ENCODE measurements at regions not wholly inside any gene's neighbourhood (a gene's known extent, or its start where the extent isn't known, plus 50 kb on each side); places are given as distances from the start of the nearest gene placed in this dataset.
"Not testable (repeated sequence)": the region's sequence is repeated elsewhere in the genome, so short reads cannot be mapped to it uniquely, and the experiment has no call there.

GRCh38 chr18:30781601-30782000 is 260.9 kb downstream of the DSC3 start:
- Mint-ChIP-seq H3K4me3 (no peak overlapping the region), H3K36me3 (no peaks in the 10 kb centered on the region)

GRCh38 chr18:30775629-30776028 is 266.9 kb downstream of the DSC3 start:
- no peak for ATAC-seq
- H3K9me3 Mint-ChIP-seq: peaks cover 3% of the 10 kb centered on the region
- no peaks in the 10 kb centered on the region for H3K27me3 Mint-ChIP-seq
- no peak overlapping the region for H3K4me3 Mint-ChIP-seq
- no peak overlapping the region for H3K27ac Mint-ChIP-seq
- no peaks in the 10 kb centered on the region for H3K4me1 Mint-ChIP-seq
- no peaks in the 10 kb centered on the region for H3K36me3 Mint-ChIP-seq

More at GRCh38 chr18:30781601-30782000, 260.9 kb downstream of the DSC3 start:
- Mint-ChIP-seq H3K27ac (no peak overlapping the region), H3K9me3 (peaks cover 12% of the 10 kb centered on the region), H3K27me3 (no peaks in the 10 kb centered on the region), H3K4me1 (no peaks in the 10 kb centered on the region)
- no peak for ATAC-seq

- not testable (repeated sequence) for H3K27me3 Mint-ChIP-seq, H3K4me1 Mint-ChIP-seq, H3K36me3 Mint-ChIP-seq, H3K9me3 Mint-ChIP-seq, H3K27ac Mint-ChIP-seq, H3K4me3 Mint-ChIP-seq, ATAC-seq
These were observed 270.4 kb downstream of the DSC3 start for GRCh38 chr18:30772170-30772569.

- no peak overlapping the region for H3K4me3 Mint-ChIP-seq
- no peaks in the 10 kb centered on the region for H3K4me1 Mint-ChIP-seq
- H3K9me3 Mint-ChIP-seq: peaks cover 3% of the 10 kb centered on the region
- no peaks in the 10 kb centered on the region for H3K27me3 Mint-ChIP-seq
- no peaks in the 10 kb centered on the region for H3K36me3 Mint-ChIP-seq
- no peak for ATAC-seq
- no peak overlapping the region for H3K27ac Mint-ChIP-seq
These were observed 276.5 kb downstream of the DSC3 start for GRCh38 chr18:30766053-30766452.

GRCh38 chr18:30765247-30765646 is 277.3 kb downstream of the DSC3 start:
- Mint-ChIP-seq H3K4me1 (no peaks in the 10 kb centered on the region), H3K4me3 (no peak overlapping the region), H3K27me3 (no peaks in the 10 kb centered on the region), H3K9me3 (no peaks in the 10 kb centered on the region), H3K27ac (no peak overlapping the region), H3K36me3 (no peaks in the 10 kb centered on the region)
- ATAC-seq: no peak

GRCh38 chr18:30763902-30764350 is 278.6 kb downstream of the DSC3 start:
- Mint-ChIP-seq H3K9me3 (no peaks in the 10 kb centered on the region), H3K4me1 (no peaks in the 10 kb centered on the region), H3K4me3 (no peak overlapping the region), H3K27ac (no peak overlapping the region), H3K27me3 (no peaks in the 10 kb centered on the region), H3K36me3 (no peaks in the 10 kb centered on the region)
- no peak for ATAC-seq

- H3K36me3 Mint-ChIP-seq: no peaks in the 10 kb centered on the region
- no peaks in the 10 kb centered on the region for H3K27me3 Mint-ChIP-seq
- ATAC-seq: no peak
- H3K9me3 Mint-ChIP-seq: peaks cover 5% of the 10 kb centered on the region
- H3K4me3 Mint-ChIP-seq: no peak overlapping the region
- H3K4me1 Mint-ChIP-seq: no peaks in the 10 kb centered on the region
- no peak overlapping the region for H3K27ac Mint-ChIP-seq
These were observed 287.7 kb downstream of the DSC3 start for GRCh38 chr18:30754846-30755245.

GRCh38 chr18:30748541-30748940 is 294.0 kb downstream of the DSC3 start:
- H3K4me1 Mint-ChIP-seq: no peaks in the 10 kb centered on the region
- H3K9me3 Mint-ChIP-seq: peaks cover 9% of the 10 kb centered on the region
- H3K27me3 Mint-ChIP-seq: no peaks in the 10 kb centered on the region
- H3K4me3 Mint-ChIP-seq: no peak overlapping the region
- no peak for ATAC-seq
- H3K36me3 Mint-ChIP-seq: no peaks in the 10 kb centered on the region
- no peak overlapping the region for H3K27ac Mint-ChIP-seq

GRCh38 chr18:30746224-30746623 is 296.3 kb downstream of the DSC3 start:
- Mint-ChIP-seq H3K4me1 (no peaks in the 10 kb centered on the region), H3K36me3 (no peaks in the 10 kb centered on the region), H3K9me3 (peaks cover 11% of the 10 kb centered on the region), H3K27me3 (no peaks in the 10 kb centered on the region), H3K4me3 (no peak overlapping the region), H3K27ac (no peak overlapping the region)
- ATAC-seq: no peak

GRCh38 chr18:30743033-30743432 is 299.5 kb downstream of the DSC3 start:
- Mint-ChIP-seq H3K27ac (no peak overlapping the region), H3K4me3 (no peak overlapping the region), H3K27me3 (no peaks in the 10 kb centered on the region), H3K9me3 (peaks cover 11% of the 10 kb centered on the region), H3K36me3 (no peaks in the 10 kb centered on the region), H3K4me1 (no peaks in the 10 kb centered on the region)
- no peak for ATAC-seq

- ATAC-seq: no peak
- Mint-ChIP-seq H3K27ac (no peak overlapping the region), H3K4me1 (no peaks in the 10 kb centered on the region), H3K27me3 (no peaks in the 10 kb centered on the region), H3K36me3 (no peaks in the 10 kb centered on the region), H3K9me3 (peaks cover 13% of the 10 kb centered on the region), H3K4me3 (no peak overlapping the region)
These were observed 311.6 kb downstream of the DSC3 start for GRCh38 chr18:30730915-30731314.

- H3K27ac Mint-ChIP-seq: no peak overlapping the region
- no peak overlapping the region for H3K4me3 Mint-ChIP-seq
- ATAC-seq: no peak
- no peaks in the 10 kb centered on the region for H3K36me3 Mint-ChIP-seq
- no peaks in the 10 kb centered on the region for H3K4me1 Mint-ChIP-seq
- H3K27me3 Mint-ChIP-seq: no peaks in the 10 kb centered on the region
- peaks cover 6% of the 10 kb centered on the region for H3K9me3 Mint-ChIP-seq
These were observed 314.7 kb downstream of the DSC3 start for GRCh38 chr18:30727849-30728248.

GRCh38 chr18:30713299-30713698 is 329.2 kb downstream of the DSC3 start:
- H3K36me3 Mint-ChIP-seq: no peaks in the 10 kb centered on the region
- H3K27me3 Mint-ChIP-seq: no peaks in the 10 kb centered on the region
- no peak overlapping the region for H3K4me3 Mint-ChIP-seq
- ATAC-seq: no peak
- no peaks in the 10 kb centered on the region for H3K4me1 Mint-ChIP-seq
- no peak overlapping the region for H3K27ac Mint-ChIP-seq
- H3K9me3 Mint-ChIP-seq: peaks cover 4% of the 10 kb centered on the region

GRCh38 chr18:30712383-30712782 is 330.2 kb downstream of the DSC3 start:
- no peak for ATAC-seq
- Mint-ChIP-seq H3K27me3 (no peaks in the 10 kb centered on the region), H3K9me3 (no peaks in the 10 kb centered on the region), H3K27ac (no peak overlapping the region), H3K4me3 (no peak overlapping the region), H3K4me1 (no peaks in the 10 kb centered on the region), H3K36me3 (no peaks in the 10 kb centered on the region)

- Mint-ChIP-seq H3K27me3 (no peaks in the 10 kb centered on the region), H3K4me3 (no peak overlapping the region)
These were observed 332.9 kb downstream of the DSC3 start for GRCh38 chr18:30709595-30709994.

GRCh38 chr18:30705943-30706342 is 336.6 kb downstream of the DSC3 start:
- no peak for ATAC-seq
- Mint-ChIP-seq H3K36me3 (no peaks in the 10 kb centered on the region), H3K4me3 (no peak overlapping the region), H3K4me1 (no peaks in the 10 kb centered on the region), H3K9me3 (no peaks in the 10 kb centered on the region), H3K27ac (no peak overlapping the region), H3K27me3 (no peaks in the 10 kb centered on the region)

More at GRCh38 chr18:30709595-30709994, 332.9 kb downstream of the DSC3 start:
- no peaks in the 10 kb centered on the region for H3K9me3 Mint-ChIP-seq
- no peaks in the 10 kb centered on the region for H3K36me3 Mint-ChIP-seq
- ATAC-seq: no peak
- H3K27ac Mint-ChIP-seq: no peak overlapping the region
- H3K4me1 Mint-ChIP-seq: no peaks in the 10 kb centered on the region

GRCh38 chr18:30698571-30698970 is 344.0 kb downstream of the DSC3 start:
- no peaks in the 10 kb centered on the region for H3K36me3 Mint-ChIP-seq
- no peaks in the 10 kb centered on the region for H3K27me3 Mint-ChIP-seq
- no peaks in the 10 kb centered on the region for H3K4me1 Mint-ChIP-seq
- H3K9me3 Mint-ChIP-seq: no peaks in the 10 kb centered on the region
- no peak for ATAC-seq
- H3K27ac Mint-ChIP-seq: no peak overlapping the region
- H3K4me3 Mint-ChIP-seq: no peak overlapping the region
